GM21825 (cell line): ENCODE measurements at regions not wholly inside any gene's neighbourhood (a gene's known extent, or its start where the extent isn't known, plus 50 kb on each side); places are given as distances from the start of the nearest gene placed in this dataset.

Experiments
- ATAC-seq: cut with Tn5 transposase; IDR thresholded peaks from one replicate; pipeline ENCODE4 v1.9.1; 2021; ENCODE audit warnings: mild to moderate bottlenecking, moderate library complexity; ENCODE audit not compliant: unreplicated experiment

GRCh38 chr18:55821219-55821618 lies 233.2 kb upstream of the TCF4 start:
- no peak for ATAC-seq

GRCh38 chr18:55819448-55819847 lies 231.5 kb upstream of the TCF4 start:
- no peak for ATAC-seq

- no peak for ATAC-seq
Measured at GRCh38 chr18:55818284-55818683, 230.3 kb upstream of the TCF4 start.

- ATAC-seq: no peak
Measured at GRCh38 chr18:55811925-55812324, 223.9 kb upstream of the TCF4 start.

- no peak for ATAC-seq
Measured at GRCh38 chr18:55805666-55806065, 217.7 kb upstream of the TCF4 start.

- no peak for ATAC-seq
Measured at GRCh38 chr18:55795101-55795669, 207.2 kb upstream of the TCF4 start.

GRCh38 chr18:55794288-55795052 lies 206.5 kb upstream of the TCF4 start:
- ATAC-seq: no peak

GRCh38 chr18:55790296-55790695 lies 202.3 kb upstream of the TCF4 start:
- no peak for ATAC-seq

GRCh38 chr18:55787536-55788073 lies 199.6 kb upstream of the TCF4 start:
- ATAC-seq: no peak

GRCh38 chr18:55786651-55787272 lies 198.8 kb upstream of the TCF4 start:
- ATAC-seq: no peak

- no peak for ATAC-seq
Measured at GRCh38 chr18:55783921-55784320, 195.9 kb upstream of the TCF4 start.

GRCh38 chr18:55781481-55781957 lies 193.5 kb upstream of the TCF4 start:
- ATAC-seq: no peak

GRCh38 chr18:55780586-55781071 lies 192.6 kb upstream of the TCF4 start:
- no peak for ATAC-seq

GRCh38 chr18:55779691-55780585 lies 191.9 kb upstream of the TCF4 start:
- no peak for ATAC-seq

- no peak for ATAC-seq
Measured at GRCh38 chr18:55778788-55779690, 191.0 kb upstream of the TCF4 start.

- no peak for ATAC-seq
Measured at GRCh38 chr18:55777666-55778304, 189.8 kb upstream of the TCF4 start.

GRCh38 chr18:55775972-55776371 lies 188.0 kb upstream of the TCF4 start:
- ATAC-seq: no peak

- no peak for ATAC-seq
Measured at GRCh38 chr18:55774505-55774904, 186.5 kb upstream of the TCF4 start.

GRCh38 chr18:55768255-55768654 lies 180.3 kb upstream of the TCF4 start:
- no peak for ATAC-seq
